Fibroblast of mammary gland (primary cell): ENCODE measurements at regions not wholly inside any gene's neighbourhood (a gene's known extent, or its start where the extent isn't known, plus 50 kb on each side); places are given as distances from the start of the nearest gene placed in this dataset.

Source experiments
- DNase-seq: peaks from one replicate; pipeline ENCODE4 v3.0.0-alpha.2; 2010; ENCODE audit warnings: low read depth
- H3K4me3 ChIP-seq: 2 replicates; pipeline ENCODE4 v1.5.1; 2011; ENCODE audit warnings: low read depth, mild to moderate bottlenecking, low read length, moderate library complexity; ENCODE audit not compliant: control insufficient read depth
- CTCF ChIP-seq: conservative IDR thresholded peaks from 2 replicates; pipeline ENCODE4 v1.5.1; 2011; ENCODE audit warnings: low read depth, low read length, inconsistent platforms; ENCODE audit not compliant: control insufficient read depth, insufficient read depth

GRCh38 chr14:58749066-58749669, 111.4 kb downstream of the DACT1 start:
- TF ChIP-seq CTCF, result no peak
- DNase-seq, result peak; percentile 95
- H3K4me3 ChIP-seq, result no peak overlapping the region

GRCh38 chr14:58750321-58751269, 112.8 kb downstream of the DACT1 start:
- DNase-seq, result no peak

GRCh38 chr14:58751788-58752187, 114.0 kb downstream of the DACT1 start:
- no peak for TF ChIP-seq CTCF
- DNase-seq, result no peak
- H3K4me3 ChIP-seq, result no peak overlapping the region

More at GRCh38 chr14:58750321-58751269, 112.8 kb downstream of the DACT1 start:
- H3K4me3 ChIP-seq, result no peak overlapping the region
- no peak for TF ChIP-seq CTCF

GRCh38 chr14:58752289-58752688, 114.5 kb downstream of the DACT1 start:
- H3K4me3 ChIP-seq, result no peak overlapping the region
- no peak for TF ChIP-seq CTCF
- no peak for DNase-seq

- no peak for DNase-seq
- H3K4me3 ChIP-seq, result no peak overlapping the region
- no peak for TF ChIP-seq CTCF
Measured at GRCh38 chr14:58752771-58753201, 115.0 kb downstream of the DACT1 start.

GRCh38 chr14:58755031-58755925, 117.5 kb downstream of the DACT1 start:
- peak; percentile 40 for DNase-seq
- no peak overlapping the region for H3K4me3 ChIP-seq
- no peak for TF ChIP-seq CTCF
